NCI-H1105 treated with DMSO at 0.1 percent for 48 hours (cell line): ENCODE measurements at regions not wholly inside any gene's neighbourhood (a gene's known extent, or its start where the extent isn't known, plus 50 kb on each side); places are given as distances from the start of the nearest gene placed in this dataset.
"Not testable (repeated sequence)": the region's sequence is repeated elsewhere in the genome, so short reads cannot be mapped to it uniquely, and the experiment has no call there.

Experiments used
- DNase-seq: peaks from one replicate; lab custom pipeline; 2025; lab: John Stamatoyannopoulos, UW

GRCh38 chr2:194102546-194102945, 1554.5 kb upstream of the SLC39A10 start:
- DNase-seq = no peak

GRCh38 chr2:194100201-194100600, 1556.8 kb upstream of the SLC39A10 start:
- DNase-seq = no peak

- DNase-seq = no peak
Observed at GRCh38 chr2:194096402-194096801, 1560.6 kb upstream of the SLC39A10 start.

GRCh38 chr2:194095359-194095758, 1561.7 kb upstream of the SLC39A10 start:
- DNase-seq = no peak

DNA sequence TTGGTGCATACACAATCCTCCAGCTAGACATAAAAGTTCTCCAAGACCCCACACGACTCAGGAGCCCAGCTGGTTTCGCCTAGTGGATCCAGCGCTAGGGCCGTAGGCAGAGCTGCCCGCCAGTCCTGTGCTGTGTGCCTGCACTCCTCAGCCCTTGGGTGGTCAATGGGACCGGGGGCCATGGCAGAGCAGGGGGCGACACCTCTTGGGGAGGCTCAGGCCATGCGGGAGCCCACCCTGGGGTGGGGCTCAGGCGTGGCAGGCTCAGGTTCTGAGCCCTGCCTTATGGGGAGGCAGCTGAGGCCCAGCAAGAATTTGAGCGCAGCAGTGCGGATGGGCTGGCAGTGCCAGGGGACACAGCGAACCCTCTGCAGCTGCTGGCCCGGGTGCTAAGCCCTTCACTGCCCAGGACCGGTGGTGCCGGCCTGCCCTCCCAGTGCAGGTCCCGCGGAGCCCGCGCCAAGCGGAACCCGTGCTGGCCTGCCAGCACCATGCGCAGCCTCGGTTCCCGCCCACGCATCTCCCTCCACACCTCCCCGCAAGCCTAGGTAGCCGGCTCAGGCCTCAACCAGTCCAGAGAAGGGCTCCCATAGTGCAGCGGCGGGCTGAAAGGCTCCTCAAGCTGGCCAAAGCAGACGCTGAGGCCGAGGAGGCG, 1566.6 kb upstream of the SLC39A10 start:
- DNase-seq = no peak

DNA sequence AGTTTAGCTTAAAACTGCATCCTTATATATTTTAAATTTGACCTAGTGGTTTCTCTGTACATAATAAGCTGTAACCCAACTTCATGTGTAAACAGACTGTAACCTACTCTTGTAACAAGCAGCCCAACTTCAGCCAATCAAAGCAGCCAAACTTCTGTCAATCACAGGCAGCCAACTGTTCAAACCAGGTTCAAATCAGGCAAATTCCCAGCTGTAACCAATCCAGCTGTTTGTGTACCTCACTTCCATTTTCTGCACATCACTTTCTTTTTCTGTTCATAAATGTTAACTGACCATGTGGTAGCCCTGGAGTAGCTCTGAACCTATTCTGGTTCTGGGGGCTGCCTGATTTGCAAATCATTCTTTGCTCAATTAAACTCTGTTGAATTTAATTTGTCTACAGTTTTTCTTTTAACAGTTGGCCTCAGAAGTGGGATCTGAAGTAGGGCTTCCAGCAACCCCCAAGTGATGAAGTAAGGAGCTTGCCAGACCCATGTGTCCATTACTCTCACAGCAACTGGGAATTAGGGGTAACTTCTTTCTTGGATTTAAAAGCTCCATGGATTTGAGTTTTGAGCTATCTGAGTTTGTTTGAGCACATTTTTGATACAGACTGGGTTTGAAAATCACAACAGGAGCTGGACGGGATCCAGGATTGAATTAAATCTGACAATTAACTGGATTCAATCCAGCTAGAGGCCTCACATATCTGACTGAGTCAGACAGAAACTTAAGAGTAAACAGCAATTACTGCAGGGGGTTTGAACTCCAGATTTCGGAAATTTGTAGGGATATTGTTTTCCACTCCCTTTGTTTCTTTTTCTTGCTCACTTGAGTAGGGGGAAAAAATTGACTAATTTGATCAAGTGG, 1569.7 kb upstream of the SLC39A10 start:
- DNase-seq = peak; percentile 84

DNA sequence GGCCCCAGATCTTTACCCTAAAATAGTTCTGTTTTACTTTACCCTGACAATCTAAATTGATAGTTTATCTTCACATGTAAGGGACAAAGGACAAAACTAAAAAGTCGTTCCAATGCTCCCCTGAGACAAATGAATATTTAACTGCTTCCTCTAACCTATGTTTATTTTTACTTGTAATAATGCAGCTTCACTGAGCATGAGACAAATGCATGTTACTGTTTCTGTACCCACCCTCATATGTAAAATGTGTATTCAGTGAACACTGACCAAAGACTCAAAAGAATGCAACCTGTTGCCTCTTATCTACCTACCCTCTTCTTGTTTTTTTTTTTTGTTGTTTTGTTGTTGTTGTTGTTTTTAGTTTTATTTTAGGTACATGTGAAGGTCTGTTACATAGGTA, 1570.9 kb upstream of the SLC39A10 start:
- DNase-seq = no peak

DNA sequence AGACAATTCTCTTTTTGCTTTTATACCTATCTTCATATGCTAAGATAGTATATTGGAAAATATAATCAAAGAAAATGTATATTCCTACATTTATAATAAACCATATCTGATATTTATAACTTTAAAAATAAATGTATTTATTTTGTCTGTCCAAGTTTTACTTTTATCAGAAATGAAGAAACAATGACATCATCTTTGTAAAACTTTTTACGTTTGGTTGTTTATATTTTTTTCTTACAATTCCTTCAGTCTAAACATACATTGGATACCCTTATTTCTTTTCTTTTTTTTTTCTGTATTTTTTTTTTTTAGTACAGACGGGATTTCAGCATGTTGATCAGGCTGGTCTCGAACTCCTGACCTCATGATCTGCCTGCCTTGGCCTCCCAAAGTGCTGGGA, 1577.0 kb upstream of the SLC39A10 start:
- no peak for DNase-seq

DNA sequence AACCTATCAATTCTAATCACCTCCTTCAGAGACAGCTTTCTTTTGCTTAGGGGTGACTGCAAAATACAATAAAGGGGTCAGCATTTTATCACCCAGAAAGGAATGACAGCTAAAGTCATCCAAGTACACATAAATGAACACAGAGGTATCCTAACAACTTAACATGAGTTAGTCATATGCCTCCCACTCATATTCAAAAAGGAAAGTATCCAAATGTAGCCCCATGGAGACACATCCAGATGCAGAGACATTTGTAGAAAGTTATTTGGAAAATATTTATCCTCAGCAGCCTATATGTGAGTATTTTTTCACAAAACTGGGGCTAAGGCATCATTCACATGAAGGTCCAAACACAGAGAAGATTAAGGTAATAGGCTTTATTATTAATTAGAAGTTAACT, 1579.7 kb upstream of the SLC39A10 start:
- DNase-seq = no peak

GRCh38 chr2:194062401-194062800, 1594.6 kb upstream of the SLC39A10 start:
- DNase-seq = no peak

DNA sequence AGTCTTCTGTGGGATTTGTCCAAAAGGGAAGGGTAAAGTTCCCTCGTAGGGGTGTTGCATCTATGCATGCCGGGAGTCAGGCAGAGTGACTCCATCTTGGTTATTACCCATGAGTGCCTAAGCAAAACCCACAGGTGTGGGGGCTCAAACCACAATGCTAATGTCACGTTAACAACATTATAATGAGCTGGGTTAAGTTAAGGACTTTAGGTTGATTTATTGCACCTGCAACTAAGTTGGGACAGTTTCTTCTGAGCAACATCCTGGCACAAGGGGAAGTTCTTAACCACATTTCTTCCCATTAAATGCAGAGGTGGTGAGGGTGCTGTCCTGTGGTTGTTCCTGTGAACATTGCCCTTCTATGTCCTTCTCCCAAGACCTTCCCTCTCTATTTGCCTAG, 1596.8 kb upstream of the SLC39A10 start:
- DNase-seq = no peak

DNA sequence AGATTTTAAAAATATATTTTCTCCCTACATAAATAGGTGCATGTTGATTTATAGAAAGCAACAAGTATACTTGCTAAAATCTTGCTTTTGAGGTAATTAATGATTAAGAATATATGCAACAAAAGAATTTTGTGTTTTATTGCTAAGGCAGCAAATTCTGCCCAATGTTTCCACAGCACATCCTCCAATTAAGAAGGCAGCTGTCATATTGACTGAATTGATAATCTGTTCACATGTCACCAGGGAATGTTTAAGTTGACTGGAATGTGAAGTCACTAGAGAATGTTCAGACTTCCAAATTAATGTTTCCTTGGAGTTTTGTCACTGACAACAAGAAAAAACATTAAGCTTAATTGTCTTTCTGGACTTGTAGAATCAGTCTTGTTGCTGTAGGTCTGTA, 1602.7 kb upstream of the SLC39A10 start:
- DNase-seq = no peak

DNA sequence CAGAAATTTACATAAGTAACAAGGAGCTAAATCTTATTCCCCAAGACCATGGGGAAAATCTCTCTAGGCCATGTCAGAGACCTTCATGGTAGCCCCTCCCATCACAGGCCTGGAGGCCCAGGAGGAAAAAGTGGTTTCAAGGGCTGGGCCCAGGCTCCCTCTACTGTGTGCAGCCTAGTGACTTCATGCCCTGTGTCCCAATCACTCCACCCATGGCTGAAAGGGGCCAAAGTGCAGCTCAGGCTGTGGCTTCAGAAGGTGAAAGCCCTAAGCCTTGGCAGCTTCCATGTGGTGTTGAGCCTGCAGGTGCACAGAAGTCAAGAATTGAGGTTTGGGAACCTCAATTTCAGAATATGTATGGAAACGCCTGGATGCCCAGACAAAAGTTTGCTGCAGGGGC, 1612.7 kb upstream of the SLC39A10 start:
- no peak for DNase-seq

GRCh38 chr2:194021130-194021529, 1635.9 kb upstream of the SLC39A10 start:
- not testable (repeated sequence) for DNase-seq

- DNase-seq = no peak
Observed at GRCh38 chr2:194020155-194020554, 1636.9 kb upstream of the SLC39A10 start.

GRCh38 chr2:194015751-194016150, 1641.3 kb upstream of the SLC39A10 start:
- DNase-seq = peak; percentile 9

DNA sequence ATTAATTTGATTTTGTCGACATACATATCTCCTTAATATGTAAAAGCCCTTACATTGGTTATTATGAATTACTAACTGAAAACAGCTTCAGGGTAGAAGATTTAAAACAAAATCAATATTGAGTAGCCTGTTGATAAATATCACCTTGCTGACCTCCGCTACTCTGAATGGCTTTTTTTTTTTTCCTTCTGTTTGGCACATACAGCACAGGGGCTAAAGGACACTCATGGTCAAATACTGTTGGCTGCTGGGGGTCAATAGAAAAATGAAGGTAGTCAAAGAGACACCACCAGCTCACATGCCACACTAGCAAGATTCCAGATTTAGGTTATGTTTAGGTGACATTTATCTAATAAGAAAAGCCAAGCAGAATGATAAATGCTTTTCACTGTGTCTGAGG, 1642.4 kb upstream of the SLC39A10 start:
- no peak for DNase-seq

DNA sequence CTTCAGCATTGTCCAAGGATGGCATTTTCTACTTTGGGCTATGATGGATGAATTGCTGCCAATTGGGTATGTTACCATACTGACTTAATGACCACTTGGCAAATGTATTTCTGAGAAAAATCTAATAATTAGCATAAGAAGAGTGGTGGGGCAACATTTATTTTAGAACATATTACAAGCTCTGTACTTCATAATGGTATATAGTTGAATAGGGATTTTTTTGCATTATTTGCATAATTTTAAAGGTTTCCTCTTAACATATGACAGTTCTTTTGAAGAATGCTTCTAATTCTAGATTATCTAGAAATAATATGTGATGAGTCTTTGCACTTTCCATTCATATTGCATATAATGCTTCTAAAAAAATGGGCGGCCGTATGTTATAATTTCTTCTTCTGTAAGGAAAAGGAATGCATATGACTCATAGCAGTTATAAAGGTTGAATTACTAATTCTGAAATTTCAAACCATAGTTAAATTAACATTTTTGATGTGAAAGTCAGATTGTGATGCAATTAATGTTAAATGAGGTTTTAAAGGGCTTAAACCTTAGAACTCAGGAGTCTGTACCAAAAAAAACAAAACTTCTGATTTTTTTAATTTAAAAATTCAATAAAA, 1652.3 kb upstream of the SLC39A10 start:
- DNase-seq = no peak

DNA sequence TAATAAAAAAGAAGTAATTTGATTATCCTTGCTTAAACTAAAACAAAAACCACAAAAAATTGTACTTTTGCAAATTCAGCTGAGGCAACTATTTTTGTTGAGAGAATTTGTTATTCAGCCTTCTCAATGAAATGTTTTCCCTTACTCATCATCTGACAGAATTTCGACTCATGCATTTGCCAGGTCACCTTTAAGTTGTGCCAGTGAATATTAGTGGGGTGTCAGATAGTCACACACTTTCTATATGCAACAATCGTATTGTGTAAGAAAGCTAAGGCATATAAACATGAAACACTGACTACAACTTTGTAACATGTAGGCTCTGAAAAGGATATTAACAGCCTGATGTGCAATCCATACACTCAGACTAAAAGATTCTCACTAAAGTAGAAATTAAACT, 1653.1 kb upstream of the SLC39A10 start:
- DNase-seq = no peak

- no peak for DNase-seq
Observed at GRCh38 chr2:194002699-194003368, 1654.2 kb upstream of the SLC39A10 start.

DNA sequence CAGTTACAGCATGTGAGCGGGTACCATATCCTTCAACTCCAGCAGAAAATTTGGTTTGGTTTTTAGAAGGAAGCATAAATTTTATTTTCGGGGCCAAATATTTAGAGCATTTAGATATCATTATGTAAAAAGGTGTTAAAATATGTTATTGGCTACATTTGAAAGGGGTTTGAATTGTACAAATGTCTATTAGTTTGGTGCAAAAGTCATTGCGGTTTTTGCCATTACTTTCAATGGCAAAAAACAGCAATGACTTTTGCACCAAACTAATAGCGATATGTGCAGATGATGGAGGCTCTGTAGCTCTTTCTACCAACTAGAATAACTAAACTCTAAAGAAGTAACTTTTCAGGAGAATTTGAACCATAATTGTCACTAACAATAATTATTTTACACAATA, 1666.2 kb upstream of the SLC39A10 start:
- DNase-seq = no peak

DNA sequence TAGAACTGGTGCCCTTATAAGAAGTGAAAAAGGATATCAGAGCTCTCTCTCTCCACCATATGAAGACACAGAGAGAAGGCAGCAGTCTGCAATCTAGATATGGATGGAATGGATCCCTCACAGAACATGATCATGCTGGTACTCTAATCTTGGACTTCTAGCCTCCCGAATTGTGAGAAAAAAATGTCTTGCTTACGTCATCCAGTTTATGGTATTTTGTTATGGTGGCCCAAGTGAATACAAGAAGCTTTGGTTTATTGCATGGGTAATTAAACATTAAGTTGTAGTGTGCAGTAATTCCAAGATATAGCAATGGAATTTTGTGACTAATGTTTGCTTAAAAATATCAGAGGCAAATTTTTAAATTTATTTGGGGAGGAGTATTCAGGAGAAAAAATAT, 1667.4 kb upstream of the SLC39A10 start:
- DNase-seq = no peak

- DNase-seq = no peak
Observed at GRCh38 chr2:193988784-193989183, 1668.2 kb upstream of the SLC39A10 start.
